Lower lobe of right lung (tissue), 2 donors: ENCODE measurements at regions not wholly inside any gene's neighbourhood (a gene's known extent, or its start where the extent isn't known, plus 50 kb on each side); places are given as distances from the start of the nearest gene placed in this dataset.

Experiments
- ATAC-seq, 2 donors: fragments of 200-7000 bp; cut with Tn5 transposase; one replicate each; pipeline ENCODE4 v1.9.1; 2020 to 2022; ENCODE audit warnings: mild to moderate bottlenecking in 2 of 2, moderate library complexity in 2 of 2
- DNase-seq: peaks from one replicate; pipeline ENCODE4 v3.0.0-alpha.2; 2020
- H3K27ac ChIP-seq: fragments of 200-600 bp; one replicate; pipeline ENCODE4 v1.8.0; 2022
- H3K27me3 ChIP-seq: fragments of 200-600 bp; one replicate; pipeline ENCODE4 v1.8.0; 2022; ENCODE audit warnings: low read depth
- H3K36me3 ChIP-seq: fragments of 200-600 bp; one replicate; pipeline ENCODE4 v1.8.0; 2022; ENCODE audit warnings: mild to moderate bottlenecking
- H3K4me1 ChIP-seq: fragments of 200-600 bp; one replicate; pipeline ENCODE4 v1.8.0; 2022
- H3K4me3 ChIP-seq: fragments of 200-600 bp; one replicate; pipeline ENCODE4 v1.8.0; 2022; ENCODE audit warnings: mild to moderate bottlenecking
- H3K9me3 ChIP-seq: fragments of 200-600 bp; one replicate; pipeline ENCODE4 v1.8.0; 2022
- intact Hi-C: fragments of 100-400 bp; cut with DNase I; formaldehyde crosslinking; loops from one replicate; pipeline ENCODE4 v1.11.0; 2022
- TF ChIP-seq, protein P1 (sequence below): fragments of 200-600 bp; IDR thresholded peaks from one replicate; pipeline ENCODE4 v1.8.0; 2022; ENCODE audit warnings: antibody characterized with exemption, mild to moderate bottlenecking
- donor health status: DM: no; HTN: yes; CAD: no; lungs with severe emphysema.

DNA sequence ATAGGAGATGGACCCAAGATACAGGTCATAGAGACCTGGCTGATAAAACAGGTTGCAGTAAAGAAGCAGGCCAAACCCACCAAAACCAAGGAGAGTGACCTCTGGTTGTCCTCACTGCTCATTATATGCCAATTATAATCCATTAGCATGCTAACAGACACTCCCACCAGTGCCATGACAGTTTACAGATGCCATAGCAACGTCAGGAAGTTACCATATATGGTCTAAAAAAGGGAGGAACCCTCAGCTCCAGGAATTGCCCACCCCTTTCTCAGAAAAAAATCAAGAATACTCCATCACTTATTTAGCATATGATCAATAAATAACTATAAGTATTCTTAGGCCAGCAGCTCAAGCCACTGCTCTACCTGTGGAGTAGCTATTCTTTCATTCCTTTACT is 574.7 kb upstream of the ID2 start:
- Histone ChIP-seq H3K9me3 (no peaks in the 10 kb centered on the region), H3K27ac (no peak overlapping the region), H3K27me3 (no peaks in the 10 kb centered on the region), H3K36me3 (no peaks in the 10 kb centered on the region), H3K4me1 (no peaks in the 10 kb centered on the region), H3K4me3 (no peak overlapping the region)
- DNase-seq (no peak), ATAC-seq (no peak)
- TF ChIP-seq, protein P1, sequence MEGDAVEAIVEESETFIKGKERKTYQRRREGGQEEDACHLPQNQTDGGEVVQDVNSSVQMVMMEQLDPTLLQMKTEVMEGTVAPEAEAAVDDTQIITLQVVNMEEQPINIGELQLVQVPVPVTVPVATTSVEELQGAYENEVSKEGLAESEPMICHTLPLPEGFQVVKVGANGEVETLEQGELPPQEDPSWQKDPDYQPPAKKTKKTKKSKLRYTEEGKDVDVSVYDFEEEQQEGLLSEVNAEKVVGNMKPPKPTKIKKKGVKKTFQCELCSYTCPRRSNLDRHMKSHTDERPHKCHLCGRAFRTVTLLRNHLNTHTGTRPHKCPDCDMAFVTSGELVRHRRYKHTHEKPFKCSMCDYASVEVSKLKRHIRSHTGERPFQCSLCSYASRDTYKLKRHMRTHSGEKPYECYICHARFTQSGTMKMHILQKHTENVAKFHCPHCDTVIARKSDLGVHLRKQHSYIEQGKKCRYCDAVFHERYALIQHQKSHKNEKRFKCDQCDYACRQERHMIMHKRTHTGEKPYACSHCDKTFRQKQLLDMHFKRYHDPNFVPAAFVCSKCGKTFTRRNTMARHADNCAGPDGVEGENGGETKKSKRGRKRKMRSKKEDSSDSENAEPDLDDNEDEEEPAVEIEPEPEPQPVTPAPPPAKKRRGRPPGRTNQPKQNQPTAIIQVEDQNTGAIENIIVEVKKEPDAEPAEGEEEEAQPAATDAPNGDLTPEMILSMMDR: no peak
- intact Hi-C loops: no loop called here

- DNase-seq: no peak
- intact Hi-C loops: no loop called here
Observed at GRCh38 chr2:8107621-8108378, 574.1 kb upstream of the ID2 start.

DNA sequence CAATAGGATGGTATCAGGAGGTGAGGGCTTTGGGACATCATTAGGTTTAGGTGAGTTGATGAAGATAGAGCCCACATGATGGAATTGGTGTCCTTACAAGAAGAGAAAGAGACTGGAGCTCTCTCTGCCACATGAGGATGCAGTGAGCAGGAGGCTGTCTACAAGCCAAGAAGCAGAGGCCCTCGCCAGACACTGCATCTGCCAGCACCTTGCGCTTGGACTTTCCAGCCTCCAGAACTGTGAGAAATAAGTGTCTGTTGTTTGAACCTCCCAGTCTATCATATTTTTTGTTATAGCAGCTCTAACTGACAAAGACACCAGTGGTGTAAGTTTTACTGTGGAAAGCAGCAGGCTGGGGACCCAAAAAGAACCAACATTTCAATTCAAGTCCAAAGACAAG is 571.1 kb upstream of the ID2 start:
- Histone ChIP-seq H3K36me3 (no peaks in the 10 kb centered on the region), H3K4me1 (no peaks in the 10 kb centered on the region), H3K27ac (no peak overlapping the region), H3K9me3 (no peaks in the 10 kb centered on the region), H3K27me3 (no peaks in the 10 kb centered on the region), H3K4me3 (no peak overlapping the region)
- DNase-seq: no peak
- intact Hi-C loops: no loop called here
- TF ChIP-seq, protein P1: no peak
- ATAC-seq: no peak

More at GRCh38 chr2:8107621-8108378, 574.1 kb upstream of the ID2 start:
- Histone ChIP-seq H3K9me3 (no peaks in the 10 kb centered on the region), H3K27me3 (no peaks in the 10 kb centered on the region), H3K4me3 (no peak overlapping the region), H3K36me3 (no peaks in the 10 kb centered on the region), H3K4me1 (no peaks in the 10 kb centered on the region), H3K27ac (no peak overlapping the region)
- TF ChIP-seq, protein P1: no peak
- no peak for ATAC-seq

DNA sequence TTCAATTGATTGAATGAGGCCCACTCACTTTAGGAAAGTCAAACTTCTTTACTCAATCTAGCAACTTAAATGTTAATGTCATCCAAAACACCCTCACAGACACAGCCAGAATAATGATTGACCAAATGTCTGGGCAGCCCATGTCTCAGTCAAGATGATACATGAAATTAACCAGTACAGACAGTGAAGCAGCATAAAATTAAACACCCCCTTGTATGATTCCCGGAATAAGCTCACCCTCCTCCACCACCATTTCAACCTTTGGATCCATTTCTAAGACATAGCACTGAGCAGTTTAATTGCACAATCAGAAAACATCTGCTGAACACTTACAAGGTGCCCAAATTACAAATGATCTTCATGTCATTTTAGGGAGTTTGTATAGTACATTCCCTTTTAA is 570.7 kb upstream of the ID2 start:
- DNase-seq: no peak
- Histone ChIP-seq H3K27me3 (no peaks in the 10 kb centered on the region), H3K36me3 (no peaks in the 10 kb centered on the region), H3K4me3 (no peak overlapping the region), H3K4me1 (no peaks in the 10 kb centered on the region), H3K9me3 (no peaks in the 10 kb centered on the region), H3K27ac (no peak overlapping the region)
- intact Hi-C loops: no loop called here
- TF ChIP-seq, protein P1: no peak
- no peak for ATAC-seq

DNA sequence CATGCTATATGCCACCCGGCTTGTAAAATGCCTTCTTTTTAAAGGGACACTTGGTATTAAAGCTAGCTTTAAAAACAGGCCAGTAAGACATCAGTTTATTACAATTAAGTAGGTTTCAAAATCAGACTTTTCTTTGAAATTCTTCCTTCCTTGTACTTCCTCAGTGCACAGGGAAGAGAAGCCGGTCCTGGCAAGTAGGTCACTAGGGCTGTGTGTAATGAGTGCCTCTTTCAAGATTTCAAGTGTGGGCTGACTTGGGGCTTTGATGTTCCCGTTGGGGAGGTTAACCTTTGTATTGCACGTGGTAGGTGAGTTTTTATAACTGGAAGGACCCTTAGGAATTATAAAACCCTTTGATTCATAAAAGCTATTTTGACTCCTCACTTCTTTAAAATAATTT is 566.4 kb upstream of the ID2 start:
- no peak overlapping the region for H3K27ac ChIP-seq
- peaks cover 8% of the 10 kb centered on the region for H3K4me1 ChIP-seq
- H3K36me3 ChIP-seq: no peaks in the 10 kb centered on the region
- DNase-seq: no peak
- TF ChIP-seq, protein P1: no peak
- H3K9me3 ChIP-seq: no peaks in the 10 kb centered on the region
- ATAC-seq: peak; percentile 58 to 67
- no peak overlapping the region for H3K4me3 ChIP-seq
- intact Hi-C loops: no loop called here
- no peaks in the 10 kb centered on the region for H3K27me3 ChIP-seq
